ENCODE measurements at regions not wholly inside any gene's neighbourhood (a gene's known extent, or its start where the extent isn't known, plus 50 kb on each side); places are given as distances from the start of the nearest gene placed in this dataset.

DNA sequence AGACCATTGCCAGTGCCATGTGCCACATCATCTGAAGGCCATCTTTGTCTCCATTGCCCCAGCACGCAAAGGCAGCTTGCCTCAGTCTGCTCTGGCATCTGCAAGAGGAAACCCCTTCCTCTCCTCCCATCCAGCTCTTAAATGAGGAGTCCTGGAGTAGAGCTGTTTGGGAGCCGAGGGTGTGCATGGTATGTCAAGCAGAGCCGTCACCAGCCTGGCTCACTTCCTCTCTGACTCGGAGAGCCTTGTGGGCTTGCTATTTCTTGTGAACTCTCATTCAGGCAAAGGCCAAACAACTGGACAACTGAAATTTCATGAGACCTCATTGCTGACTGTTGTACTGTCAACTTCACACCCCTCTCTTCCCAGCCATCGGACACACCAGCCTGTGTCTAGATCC is 143.9 kb downstream of the SIPA1L2 start:
- TF ChIP-seq CTCF (IDR thresholded peaks at IDR 0.05) (no peak), TCF7L2 (IDR thresholded peaks at IDR 0.05; ENCODE audit: low read depth, low read length) (no peak), REST (IDR thresholded peaks at IDR 0.05; ENCODE audit: insufficient read depth in 1 of 2, low read depth in 2 of 2, low read length in 1 of 2) (no peak)
